SK-N-SH treated with all-trans-retinoic acid at 6 μM for 48 hours (cell line): ENCODE measurements at regions not wholly inside any gene's neighbourhood (a gene's known extent, or its start where the extent isn't known, plus 50 kb on each side); places are given as distances from the start of the nearest gene placed in this dataset.
A peak's percentile ranks its signal among the peaks of the same experiment; 100 is the strongest.

Experiments used
- ATAC-seq: fragments of 200-7000 bp; cut with Tn5 transposase; 3 replicates; pipeline ENCODE4 v1.9.1; 2020; ENCODE audit warnings: mild to moderate bottlenecking, moderate library complexity
- ARNTL ChIP-seq: fragments of 450-650 bp; formaldehyde crosslinking; IDR thresholded peaks from 2 replicates; pipeline ENCODE4 v1.5.0; 2020; ENCODE audit warnings: low read depth, mild to moderate bottlenecking, moderate library complexity, borderline replicate concordance
- BACH2 ChIP-seq: fragments of 250-450 bp; sonication (Bioruptor Pico); IDR thresholded peaks from 2 replicates; pipeline ENCODE4 v1.9.0; 2021; ENCODE audit warnings: mild to moderate bottlenecking, borderline replicate concordance
- CSDC2 ChIP-seq: fragments of 250-450 bp; sonication (Bioruptor Pico); IDR thresholded peaks from 2 replicates; pipeline ENCODE4 v1.5.0; 2020; ENCODE audit warnings: mild to moderate bottlenecking, moderate library complexity
- ESRRG ChIP-seq: fragments of 250-450 bp; sonication (Bioruptor Pico); IDR thresholded peaks from 2 replicates; pipeline ENCODE4 v1.6.1; 2021; ENCODE audit warnings: mild to moderate bottlenecking
- GLIS3 ChIP-seq: fragments of 250-450 bp; sonication (Bioruptor Pico); IDR thresholded peaks from 2 replicates; pipeline ENCODE4 v1.5.0; 2020; ENCODE audit warnings: mild to moderate bottlenecking, moderate library complexity
- ISL1 ChIP-seq: fragments of 250-450 bp; sonication (Bioruptor Pico); IDR thresholded peaks from 2 replicates; pipeline ENCODE4 v2.1.2; 2022; ENCODE audit warnings: mild to moderate bottlenecking, moderate library complexity
- RARB ChIP-seq: fragments of 250-450 bp; sonication (Bioruptor Pico); IDR thresholded peaks from 2 replicates; pipeline ENCODE4 v1.8.0; 2021; ENCODE audit warnings: mild to moderate bottlenecking, moderate library complexity
- SNAI2 ChIP-seq: fragments of 250-450 bp; sonication (Bioruptor Pico); IDR thresholded peaks from 2 replicates; pipeline ENCODE4 v1.5.0; 2020; ENCODE audit warnings: mild to moderate bottlenecking, moderate library complexity
- TCF4 ChIP-seq: fragments of 250-450 bp; sonication (Bioruptor Pico); IDR thresholded peaks from 2 replicates; pipeline ENCODE4 v1.8.0; 2021; ENCODE audit warnings: mild to moderate bottlenecking, moderate library complexity, borderline replicate concordance
- TOX ChIP-seq: fragments of 250-450 bp; sonication (Bioruptor Pico); IDR thresholded peaks from 2 replicates; pipeline ENCODE4 v1.8.0; 2021; ENCODE audit warnings: mild to moderate bottlenecking, moderate library complexity, borderline replicate concordance
- ZC3H10 ChIP-seq: fragments of 250-450 bp; sonication (Bioruptor Pico); IDR thresholded peaks from 2 replicates; pipeline ENCODE4 v1.5.1; 2021; ENCODE audit warnings: mild to moderate bottlenecking, moderate library complexity
- ZFP3 ChIP-seq: fragments of 250-450 bp; sonication (Bioruptor Pico); IDR thresholded peaks from 2 replicates; pipeline ENCODE4 v1.5.0; 2020; ENCODE audit warnings: mild to moderate bottlenecking, moderate library complexity
- ZFP30 ChIP-seq: fragments of 450-650 bp; formaldehyde crosslinking; IDR thresholded peaks from 2 replicates; pipeline ENCODE4 v1.5.0; 2022; ENCODE audit warnings: mild to moderate bottlenecking, moderate library complexity
- ZNF565 ChIP-seq: fragments of 450-650 bp; formaldehyde crosslinking; conservative IDR thresholded peaks from 2 replicates; pipeline ENCODE4 v1.5.0; 2020; ENCODE audit warnings: low read depth, mild to moderate bottlenecking, moderate library complexity
- ZNF70 ChIP-seq: fragments of 450-650 bp; formaldehyde crosslinking; IDR thresholded peaks from 2 replicates; pipeline ENCODE4 v1.5.0; 2020; ENCODE audit warnings: mild to moderate bottlenecking, moderate library complexity
- ZNF8 ChIP-seq: fragments of 450-650 bp; formaldehyde crosslinking; IDR thresholded peaks from 2 replicates; pipeline ENCODE4 v1.5.0; 2020; ENCODE audit warnings: mild to moderate bottlenecking, moderate library complexity
- TF ChIP-seq, protein P1 (sequence below): fragments of 250-450 bp; sonication (Bioruptor Pico); IDR thresholded peaks from 2 replicates; pipeline ENCODE4 v1.5.1; 2020; ENCODE audit warnings: low read depth, mild to moderate bottlenecking, moderate library complexity
- TF ChIP-seq, protein P2 (sequence below): fragments of 250-450 bp; sonication (Bioruptor Pico); IDR thresholded peaks from 2 replicates; pipeline ENCODE4 v1.5.0; 2020; ENCODE audit warnings: mild to moderate bottlenecking, moderate library complexity
- TF ChIP-seq, protein P3 (sequence below): fragments of 250-450 bp; sonication (Bioruptor Pico); IDR thresholded peaks from 2 replicates; pipeline ENCODE4 v1.8.0; 2021; ENCODE audit warnings: low read depth, mild to moderate bottlenecking, moderate library complexity, borderline replicate concordance
- TF ChIP-seq, protein P4 (sequence below): fragments of 250-450 bp; sonication (Bioruptor Pico); IDR thresholded peaks from 2 replicates; pipeline ENCODE4 v1.5.1; 2021; ENCODE audit warnings: mild to moderate bottlenecking, moderate library complexity

DNA sequence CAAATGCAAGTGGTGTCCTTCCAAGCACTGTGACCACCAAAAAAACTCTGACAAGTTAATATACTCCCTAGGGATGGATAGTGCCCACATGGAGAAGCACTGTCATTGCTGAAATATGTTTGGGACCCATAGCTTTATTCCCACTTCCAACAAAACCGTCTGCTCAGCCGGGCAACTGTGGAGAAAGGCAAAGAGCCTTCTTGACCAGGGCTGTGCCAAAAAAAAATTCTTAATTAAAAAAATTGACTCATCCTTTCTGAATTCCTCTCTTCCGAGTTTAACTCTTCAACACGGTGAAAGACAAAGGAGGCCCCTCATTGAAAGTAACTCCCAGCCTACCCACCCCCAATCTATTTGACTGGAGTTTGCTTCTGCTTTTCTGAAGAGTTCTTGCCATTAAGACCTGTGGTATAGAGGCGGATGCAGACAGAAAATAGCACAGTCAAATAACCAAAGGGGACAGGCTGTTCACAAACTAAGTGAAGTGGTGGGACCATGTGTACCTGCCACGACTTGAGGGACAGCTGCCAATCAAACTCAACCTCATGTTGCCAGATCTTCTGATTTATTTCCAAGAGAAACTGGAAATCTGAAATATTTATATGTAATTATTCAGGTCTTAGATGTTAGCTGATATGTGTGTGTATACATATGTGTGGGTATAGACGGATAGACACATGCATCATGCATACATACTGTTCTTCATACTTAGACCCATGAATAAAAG, 135.4 kb upstream of the PFN2 start:
- ATAC-seq, result peak; percentile 24
- TF ChIP-seq ISL1 (CRISPR knock-in tag), result peak; percentile 28; the same call in 1 of the 2 replicates
- TF ChIP-seq ZFP3 (CRISPR knock-in tag), result no peak

DNA sequence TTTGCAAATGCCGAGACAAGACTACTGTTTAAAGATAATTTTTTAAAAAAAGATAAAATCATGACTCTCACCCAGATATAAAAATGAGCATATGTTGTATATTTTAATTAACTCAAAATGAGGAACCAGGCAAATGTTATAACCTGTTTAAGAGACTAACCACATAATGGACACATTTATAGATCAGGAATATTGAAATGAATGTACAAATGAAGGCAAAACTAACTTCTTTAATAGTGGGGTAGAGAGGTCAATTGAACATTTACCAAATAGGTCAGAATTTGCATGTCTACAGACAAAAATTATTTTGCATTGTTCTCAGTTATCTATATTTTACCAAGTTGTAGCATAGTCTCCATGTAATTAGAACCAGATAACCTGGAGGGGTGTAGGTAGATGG, 134.3 kb upstream of the PFN2 start:
- TF ChIP-seq TOX (CRISPR knock-in tag), result no peak
- TF ChIP-seq, protein P1, sequence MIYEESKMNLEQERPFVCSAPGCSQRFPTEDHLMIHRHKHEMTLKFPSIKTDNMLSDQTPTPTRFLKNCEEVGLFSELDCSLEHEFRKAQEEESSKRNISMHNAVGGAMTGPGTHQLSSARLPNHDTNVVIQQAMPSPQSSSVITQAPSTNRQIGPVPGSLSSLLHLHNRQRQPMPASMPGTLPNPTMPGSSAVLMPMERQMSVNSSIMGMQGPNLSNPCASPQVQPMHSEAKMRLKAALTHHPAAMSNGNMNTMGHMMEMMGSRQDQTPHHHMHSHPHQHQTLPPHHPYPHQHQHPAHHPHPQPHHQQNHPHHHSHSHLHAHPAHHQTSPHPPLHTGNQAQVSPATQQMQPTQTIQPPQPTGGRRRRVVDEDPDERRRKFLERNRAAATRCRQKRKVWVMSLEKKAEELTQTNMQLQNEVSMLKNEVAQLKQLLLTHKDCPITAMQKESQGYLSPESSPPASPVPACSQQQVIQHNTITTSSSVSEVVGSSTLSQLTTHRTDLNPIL (CRISPR knock-in tag), result no peak
- TF ChIP-seq ZNF70 (CRISPR knock-in tag), result no peak
- TF ChIP-seq BACH2 (CRISPR knock-in tag), result no peak
- TF ChIP-seq ZC3H10, result no peak
- TF ChIP-seq, protein P2, sequence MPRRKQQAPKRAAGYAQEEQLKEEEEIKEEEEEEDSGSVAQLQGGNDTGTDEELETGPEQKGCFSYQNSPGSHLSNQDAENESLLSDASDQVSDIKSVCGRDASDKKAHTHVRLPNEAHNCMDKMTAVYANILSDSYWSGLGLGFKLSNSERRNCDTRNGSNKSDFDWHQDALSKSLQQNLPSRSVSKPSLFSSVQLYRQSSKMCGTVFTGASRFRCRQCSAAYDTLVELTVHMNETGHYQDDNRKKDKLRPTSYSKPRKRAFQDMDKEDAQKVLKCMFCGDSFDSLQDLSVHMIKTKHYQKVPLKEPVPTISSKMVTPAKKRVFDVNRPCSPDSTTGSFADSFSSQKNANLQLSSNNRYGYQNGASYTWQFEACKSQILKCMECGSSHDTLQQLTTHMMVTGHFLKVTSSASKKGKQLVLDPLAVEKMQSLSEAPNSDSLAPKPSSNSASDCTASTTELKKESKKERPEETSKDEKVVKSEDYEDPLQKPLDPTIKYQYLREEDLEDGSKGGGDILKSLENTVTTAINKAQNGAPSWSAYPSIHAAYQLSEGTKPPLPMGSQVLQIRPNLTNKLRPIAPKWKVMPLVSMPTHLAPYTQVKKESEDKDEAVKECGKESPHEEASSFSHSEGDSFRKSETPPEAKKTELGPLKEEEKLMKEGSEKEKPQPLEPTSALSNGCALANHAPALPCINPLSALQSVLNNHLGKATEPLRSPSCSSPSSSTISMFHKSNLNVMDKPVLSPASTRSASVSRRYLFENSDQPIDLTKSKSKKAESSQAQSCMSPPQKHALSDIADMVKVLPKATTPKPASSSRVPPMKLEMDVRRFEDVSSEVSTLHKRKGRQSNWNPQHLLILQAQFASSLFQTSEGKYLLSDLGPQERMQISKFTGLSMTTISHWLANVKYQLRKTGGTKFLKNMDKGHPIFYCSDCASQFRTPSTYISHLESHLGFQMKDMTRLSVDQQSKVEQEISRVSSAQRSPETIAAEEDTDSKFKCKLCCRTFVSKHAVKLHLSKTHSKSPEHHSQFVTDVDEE (CRISPR knock-in tag), result no peak
- no peak for ATAC-seq

DNA sequence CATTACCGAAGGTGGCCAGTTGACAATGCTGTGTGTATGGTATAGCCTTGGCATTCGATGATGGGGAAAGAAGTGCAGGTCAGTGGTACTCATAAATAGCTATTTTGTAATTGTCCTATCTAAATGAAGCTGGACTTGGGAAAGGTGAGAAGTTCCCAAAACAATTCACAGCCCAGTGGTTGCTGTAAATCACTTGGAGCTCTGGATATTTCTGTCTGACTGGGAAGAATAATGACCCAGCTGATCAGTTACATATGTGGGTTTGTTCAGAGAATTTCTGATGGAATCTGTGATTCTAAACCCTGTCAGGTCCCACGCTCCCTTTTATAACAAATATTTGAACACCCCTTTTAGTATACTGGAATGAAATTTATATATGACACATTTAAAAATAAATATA, 133.9 kb upstream of the PFN2 start:
- ATAC-seq, result peak; percentile 6; the same call in 1 of the 3 replicates
- TF ChIP-seq, protein P2 (CRISPR knock-in tag), result no peak
- TF ChIP-seq, protein P3, sequence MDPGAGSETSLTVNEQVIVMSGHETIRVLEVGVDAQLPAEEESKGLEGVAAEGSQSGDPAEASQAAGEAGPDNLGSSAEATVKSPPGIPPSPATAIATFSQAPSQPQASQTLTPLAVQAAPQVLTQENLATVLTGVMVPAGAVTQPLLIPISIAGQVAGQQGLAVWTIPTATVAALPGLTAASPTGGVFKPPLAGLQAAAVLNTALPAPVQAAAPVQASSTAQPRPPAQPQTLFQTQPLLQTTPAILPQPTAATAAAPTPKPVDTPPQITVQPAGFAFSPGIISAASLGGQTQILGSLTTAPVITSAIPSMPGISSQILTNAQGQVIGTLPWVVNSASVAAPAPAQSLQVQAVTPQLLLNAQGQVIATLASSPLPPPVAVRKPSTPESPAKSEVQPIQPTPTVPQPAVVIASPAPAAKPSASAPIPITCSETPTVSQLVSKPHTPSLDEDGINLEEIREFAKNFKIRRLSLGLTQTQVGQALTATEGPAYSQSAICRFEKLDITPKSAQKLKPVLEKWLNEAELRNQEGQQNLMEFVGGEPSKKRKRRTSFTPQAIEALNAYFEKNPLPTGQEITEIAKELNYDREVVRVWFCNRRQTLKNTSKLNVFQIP, result no peak
- no peak for TF ChIP-seq SNAI2
- no peak for TF ChIP-seq ZNF565 (CRISPR knock-in tag)
- TF ChIP-seq BACH2 (CRISPR knock-in tag), result no peak
- TF ChIP-seq GLIS3, result no peak
- no peak for TF ChIP-seq ZNF8 (CRISPR knock-in tag)
- TF ChIP-seq, protein P4, sequence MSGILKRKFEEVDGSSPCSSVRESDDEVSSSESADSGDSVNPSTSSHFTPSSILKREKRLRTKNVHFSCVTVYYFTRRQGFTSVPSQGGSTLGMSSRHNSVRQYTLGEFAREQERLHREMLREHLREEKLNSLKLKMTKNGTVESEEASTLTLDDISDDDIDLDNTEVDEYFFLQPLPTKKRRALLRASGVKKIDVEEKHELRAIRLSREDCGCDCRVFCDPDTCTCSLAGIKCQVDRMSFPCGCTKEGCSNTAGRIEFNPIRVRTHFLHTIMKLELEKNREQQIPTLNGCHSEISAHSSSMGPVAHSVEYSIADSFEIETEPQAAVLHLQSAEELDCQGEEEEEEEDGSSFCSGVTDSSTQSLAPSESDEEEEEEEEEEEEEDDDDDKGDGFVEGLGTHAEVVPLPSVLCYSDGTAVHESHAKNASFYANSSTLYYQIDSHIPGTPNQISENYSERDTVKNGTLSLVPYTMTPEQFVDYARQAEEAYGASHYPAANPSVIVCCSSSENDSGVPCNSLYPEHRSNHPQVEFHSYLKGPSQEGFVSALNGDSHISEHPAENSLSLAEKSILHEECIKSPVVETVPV (CRISPR knock-in tag), result no peak
- no peak for TF ChIP-seq TOX (CRISPR knock-in tag)
- no peak for TF ChIP-seq RARB (CRISPR knock-in tag)
- TF ChIP-seq ZFP30 (CRISPR knock-in tag), result no peak
- no peak for TF ChIP-seq ISL1 (CRISPR knock-in tag)
- no peak for TF ChIP-seq TCF4 (CRISPR knock-in tag)
- TF ChIP-seq ARNTL (CRISPR knock-in tag), result no peak
- no peak for TF ChIP-seq ESRRG (CRISPR knock-in tag)
- TF ChIP-seq CSDC2 (CRISPR knock-in tag), result no peak
- no peak for TF ChIP-seq ZNF70 (CRISPR knock-in tag)
- TF ChIP-seq, protein P1 (CRISPR knock-in tag), result no peak
- no peak for TF ChIP-seq ZFP3 (CRISPR knock-in tag)
- TF ChIP-seq ZC3H10, result no peak
